ENCODE measurements at regions not wholly inside any gene's neighbourhood (a gene's known extent, or its start where the extent isn't known, plus 50 kb on each side); places are given as distances from the start of the nearest gene placed in this dataset.

DNA sequence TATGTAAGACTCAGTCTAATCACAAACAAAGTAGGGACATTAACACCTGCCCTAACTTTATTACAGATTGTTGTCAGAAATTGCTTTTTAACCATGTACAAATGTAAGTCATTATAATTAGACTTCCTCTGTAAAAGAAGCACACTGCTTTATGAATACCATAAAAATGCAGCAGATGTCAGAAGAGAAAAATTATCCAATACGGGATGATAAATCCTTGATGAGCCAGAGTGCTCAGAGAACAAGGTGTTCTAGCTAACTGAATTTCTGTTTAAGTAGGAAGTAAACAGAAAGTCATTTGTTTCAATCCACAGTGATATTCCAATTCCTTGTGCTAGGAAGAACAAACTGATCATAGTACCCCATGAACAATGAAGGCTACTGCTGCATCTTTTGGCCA, 54.6 kb upstream of the BMPER start:
- TF ChIP-seq POLR2A (IDR thresholded peaks at IDR 0.05) (no peak), POLR2AphosphoS5 (IDR thresholded peaks at IDR 0.05) (no peak), EP300 (IDR thresholded peaks at IDR 0.05) (no peak)
- TF ChIP-seq, protein P1, sequence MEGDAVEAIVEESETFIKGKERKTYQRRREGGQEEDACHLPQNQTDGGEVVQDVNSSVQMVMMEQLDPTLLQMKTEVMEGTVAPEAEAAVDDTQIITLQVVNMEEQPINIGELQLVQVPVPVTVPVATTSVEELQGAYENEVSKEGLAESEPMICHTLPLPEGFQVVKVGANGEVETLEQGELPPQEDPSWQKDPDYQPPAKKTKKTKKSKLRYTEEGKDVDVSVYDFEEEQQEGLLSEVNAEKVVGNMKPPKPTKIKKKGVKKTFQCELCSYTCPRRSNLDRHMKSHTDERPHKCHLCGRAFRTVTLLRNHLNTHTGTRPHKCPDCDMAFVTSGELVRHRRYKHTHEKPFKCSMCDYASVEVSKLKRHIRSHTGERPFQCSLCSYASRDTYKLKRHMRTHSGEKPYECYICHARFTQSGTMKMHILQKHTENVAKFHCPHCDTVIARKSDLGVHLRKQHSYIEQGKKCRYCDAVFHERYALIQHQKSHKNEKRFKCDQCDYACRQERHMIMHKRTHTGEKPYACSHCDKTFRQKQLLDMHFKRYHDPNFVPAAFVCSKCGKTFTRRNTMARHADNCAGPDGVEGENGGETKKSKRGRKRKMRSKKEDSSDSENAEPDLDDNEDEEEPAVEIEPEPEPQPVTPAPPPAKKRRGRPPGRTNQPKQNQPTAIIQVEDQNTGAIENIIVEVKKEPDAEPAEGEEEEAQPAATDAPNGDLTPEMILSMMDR (IDR thresholded peaks at IDR 0.05) = no peak

All from stomach (tissue), 4 donors.